ENCODE measurements at regions not wholly inside any gene's neighbourhood (a gene's known extent, or its start where the extent isn't known, plus 50 kb on each side); places are given as distances from the start of the nearest gene placed in this dataset.

- H3K9me3 ChIP-seq, result no peaks in the 10 kb centered on the region
- intact Hi-C loops (cut with DNase I, micrococcal nuclease), result no loop called here
- H3K4me1 ChIP-seq (ENCODE audit: low read depth), result no peaks in the 10 kb centered on the region
- H3K4me3 ChIP-seq, result no peak overlapping the region
- TF ChIP-seq, protein P1, sequence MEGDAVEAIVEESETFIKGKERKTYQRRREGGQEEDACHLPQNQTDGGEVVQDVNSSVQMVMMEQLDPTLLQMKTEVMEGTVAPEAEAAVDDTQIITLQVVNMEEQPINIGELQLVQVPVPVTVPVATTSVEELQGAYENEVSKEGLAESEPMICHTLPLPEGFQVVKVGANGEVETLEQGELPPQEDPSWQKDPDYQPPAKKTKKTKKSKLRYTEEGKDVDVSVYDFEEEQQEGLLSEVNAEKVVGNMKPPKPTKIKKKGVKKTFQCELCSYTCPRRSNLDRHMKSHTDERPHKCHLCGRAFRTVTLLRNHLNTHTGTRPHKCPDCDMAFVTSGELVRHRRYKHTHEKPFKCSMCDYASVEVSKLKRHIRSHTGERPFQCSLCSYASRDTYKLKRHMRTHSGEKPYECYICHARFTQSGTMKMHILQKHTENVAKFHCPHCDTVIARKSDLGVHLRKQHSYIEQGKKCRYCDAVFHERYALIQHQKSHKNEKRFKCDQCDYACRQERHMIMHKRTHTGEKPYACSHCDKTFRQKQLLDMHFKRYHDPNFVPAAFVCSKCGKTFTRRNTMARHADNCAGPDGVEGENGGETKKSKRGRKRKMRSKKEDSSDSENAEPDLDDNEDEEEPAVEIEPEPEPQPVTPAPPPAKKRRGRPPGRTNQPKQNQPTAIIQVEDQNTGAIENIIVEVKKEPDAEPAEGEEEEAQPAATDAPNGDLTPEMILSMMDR (IDR thresholded peaks at IDR 0.05), result no peak
- ATAC-seq, result no peak
- H3K36me3 ChIP-seq (ENCODE audit: low read depth), result no peaks in the 10 kb centered on the region
- DNase-seq, result no peak
Measured at GRCh38 chr1:72567521-72567920, 285.2 kb upstream of the NEGR1 start.

GRCh38 chr1:72564749-72565148 is 282.4 kb upstream of the NEGR1 start:
- DNase-seq (no peak), ATAC-seq (no peak)
- Histone ChIP-seq H3K4me1 (ENCODE audit: low read depth) (no peaks in the 10 kb centered on the region), H3K9me3 (no peaks in the 10 kb centered on the region), H3K36me3 (ENCODE audit: low read depth) (no peaks in the 10 kb centered on the region), H3K4me3 (no peak overlapping the region)
- TF ChIP-seq, protein P1 (IDR thresholded peaks at IDR 0.05), result no peak
- intact Hi-C loops (cut with DNase I, micrococcal nuclease), result no loop called here

- no peaks in the 10 kb centered on the region for H3K36me3 ChIP-seq (ENCODE audit: low read depth)
- TF ChIP-seq, protein P1 (IDR thresholded peaks at IDR 0.05), result no peak
- intact Hi-C loops (cut with DNase I, micrococcal nuclease), result no loop called here
- no peaks in the 10 kb centered on the region for H3K9me3 ChIP-seq
- H3K4me3 ChIP-seq, result no peak overlapping the region
- no peaks in the 10 kb centered on the region for H3K4me1 ChIP-seq (ENCODE audit: low read depth)
- DNase-seq, result no peak
- peak; percentile 27 for ATAC-seq
Measured at GRCh38 chr1:72557446-72558049, 275.2 kb upstream of the NEGR1 start.

- no peak overlapping the region for H3K4me3 ChIP-seq
- H3K4me1 ChIP-seq (ENCODE audit: low read depth), result no peaks in the 10 kb centered on the region
- H3K36me3 ChIP-seq (ENCODE audit: low read depth), result no peaks in the 10 kb centered on the region
- DNase-seq (no peak), ATAC-seq (no peak)
- intact Hi-C loops (cut with DNase I, micrococcal nuclease), result no loop called here
- TF ChIP-seq, protein P1 (IDR thresholded peaks at IDR 0.05), result no peak
- H3K9me3 ChIP-seq, result no peaks in the 10 kb centered on the region
Measured at GRCh38 chr1:72547412-72547811, 265.1 kb upstream of the NEGR1 start.

DNA sequence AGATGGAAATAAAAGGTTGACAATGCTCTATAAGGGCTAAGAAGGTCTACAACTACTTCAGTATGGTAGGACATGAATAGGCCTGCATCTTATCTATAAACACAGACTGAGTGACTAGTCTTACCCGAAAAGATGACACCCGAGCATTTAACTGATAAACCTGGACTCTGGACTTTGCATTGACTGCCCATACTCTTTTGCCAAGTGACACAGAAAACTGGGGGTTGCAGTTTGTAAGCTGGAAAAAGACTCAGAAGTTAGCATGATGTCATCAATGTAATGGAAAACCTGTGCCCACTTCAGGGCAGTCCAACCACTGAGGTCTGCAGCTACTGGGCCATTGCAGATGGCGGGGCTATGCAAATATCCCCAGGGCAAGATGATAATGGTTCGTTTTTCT is 258.3 kb upstream of the NEGR1 start:
- Histone ChIP-seq H3K9me3 (no peaks in the 10 kb centered on the region), H3K4me3 (no peak overlapping the region), H3K4me1 (ENCODE audit: low read depth) (no peaks in the 10 kb centered on the region), H3K36me3 (ENCODE audit: low read depth) (no peaks in the 10 kb centered on the region)
- TF ChIP-seq, protein P1 (IDR thresholded peaks at IDR 0.05), result no peak
- DNase-seq (no peak), ATAC-seq (no peak)
- intact Hi-C loops (cut with DNase I, micrococcal nuclease), result no loop called here

DNA sequence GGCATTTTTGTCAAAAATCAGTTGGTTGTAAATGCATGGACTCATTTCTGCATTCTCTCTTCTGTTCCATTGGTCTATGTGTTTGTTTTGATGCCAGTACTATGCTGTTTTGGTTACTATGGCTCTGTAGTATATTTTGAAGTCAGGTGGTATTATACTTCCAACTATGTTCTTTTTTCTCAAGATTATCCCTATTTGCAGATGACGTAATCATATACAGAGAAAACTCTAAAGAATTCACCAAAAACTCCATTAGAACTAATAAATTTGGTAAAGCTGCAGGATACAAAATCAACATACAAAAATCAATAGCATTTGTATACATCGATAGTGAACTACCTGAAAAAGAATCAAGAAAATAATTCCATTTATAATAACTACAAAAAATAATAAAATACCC is 253.1 kb upstream of the NEGR1 start:
- Histone ChIP-seq H3K36me3 (ENCODE audit: low read depth) (no peaks in the 10 kb centered on the region), H3K9me3 (no peaks in the 10 kb centered on the region), H3K4me1 (ENCODE audit: low read depth) (no peaks in the 10 kb centered on the region), H3K4me3 (no peak overlapping the region)
- TF ChIP-seq, protein P1 (IDR thresholded peaks at IDR 0.05), result no peak
- DNase-seq, result no peak
- intact Hi-C loops (cut with DNase I, micrococcal nuclease), result no loop called here
- no peak for ATAC-seq
